Kidney (tissue), 13 donors: ENCODE measurements at regions not wholly inside any gene's neighbourhood (a gene's known extent, or its start where the extent isn't known, plus 50 kb on each side); places are given as distances from the start of the nearest gene placed in this dataset.
A peak's percentile ranks its signal among the peaks of the same experiment; 100 is the strongest.

ENCODE experiments used
- DNase-seq, 5 donors: peaks; one replicate each; pipeline ENCODE4 v3.0.0-alpha.2; 2013 to 2020
- FAIRE-seq: peaks from 2 replicates; lab custom pipeline; 2012; peaks lifted over from hg19 to GRCh38; lab: Jason Lieb, UNC
- H3K27ac ChIP-seq, 2 donors: one replicate each; pipeline ENCODE4 v1.7.0; 2013; ENCODE audit warnings: low read depth in 2 of 2, low read length in 2 of 2, inconsistent platforms in 1 of 2
- H3K27me3 ChIP-seq: one replicate; pipeline ENCODE4 v1.7.1; 2013; ENCODE audit warnings: low read length, inconsistent platforms; ENCODE audit not compliant: control insufficient read depth, insufficient read depth
- H3K36me3 ChIP-seq, 3 donors: one replicate each; pipeline versions ENCODE4 v1.7.0 to v1.7.1; 2013; ENCODE audit warnings: low read length in 3 of 3, control low read depth in 1 of 3, inconsistent platforms in 1 of 3; ENCODE audit not compliant: insufficient read depth in 3 of 3, control insufficient read depth in 2 of 3
- H3K4me1 ChIP-seq, 3 donors: one replicate each; pipeline versions ENCODE4 v1.7.0 to v1.7.1; 2013; ENCODE audit warnings: low read length in 3 of 3, inconsistent platforms in 1 of 3, low read depth in 1 of 3; ENCODE audit not compliant: control insufficient read depth in 2 of 3, insufficient read depth in 2 of 3
- H3K4me3 ChIP-seq, 3 donors: one replicate each; pipeline versions ENCODE4 v1.7.0 to v1.8.1; 2013; ENCODE audit warnings: low read length in 3 of 3, control low read depth in 1 of 3, inconsistent platforms in 1 of 3
- H3K9ac ChIP-seq, 3 donors: one replicate each; pipeline versions ENCODE4 v1.7.0 to v1.7.1; 2013; ENCODE audit warnings: low read length in 3 of 3, control low read depth in 1 of 3, inconsistent platforms in 1 of 3
- H3K9me3 ChIP-seq, 3 donors: one replicate each; pipeline versions ENCODE4 v1.7.0 to v1.7.1; 2013; ENCODE audit warnings: low read length in 3 of 3, control low read depth in 1 of 3, inconsistent platforms in 1 of 3; ENCODE audit not compliant: control insufficient read depth in 2 of 3, insufficient read depth in 1 of 3
- intact Hi-C: fragments of 100-400 bp; cut with DNase I; formaldehyde crosslinking; loops from one replicate; pipeline ENCODE4 v1.11.1; 2022
- TF ChIP-seq, protein P1 (sequence below): IDR thresholded peaks from 3 replicates; pipeline ENCODE4 v1.5.1; 2012; ENCODE audit warnings: mild to moderate bottlenecking, moderate library complexity, borderline replicate concordance; ENCODE audit not compliant: insufficient read depth; ENCODE audit errors: extremely low read depth
- donor health status: control.
- donor health status: control.
- donor health status: control.
- donor health status: control.
- donor health status: control.
- donor health status: DM: yes; HTN: yes; CAD: no.
- donor health status: Normal renal cell carcinoma (clear cell type).

DNA sequence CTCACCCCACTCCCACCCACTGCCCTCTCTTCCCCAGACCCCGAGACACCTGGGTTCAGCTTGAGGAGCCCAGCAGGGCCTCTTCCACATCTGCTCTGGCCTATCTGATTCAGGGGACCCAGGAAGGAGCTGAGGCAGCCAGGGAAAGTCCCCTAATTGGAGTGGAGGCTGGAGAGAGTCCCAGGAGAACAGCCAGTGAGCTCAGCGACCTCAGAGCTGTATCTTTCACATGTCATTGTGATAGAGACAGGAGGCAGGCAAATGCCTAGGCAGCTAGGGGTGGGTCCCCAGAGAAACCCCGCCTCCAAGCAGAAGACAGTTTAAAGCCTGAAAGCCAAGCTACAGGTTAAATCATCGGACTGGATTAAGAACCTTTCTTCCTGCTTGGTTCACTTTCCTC, 122.7 kb downstream of the MATN1 start:
- Histone ChIP-seq H3K36me3 (no peaks in the 10 kb centered on the region), H3K9ac (no peak overlapping the region), H3K27me3 (no peaks in the 10 kb centered on the region), H3K4me1 (no peaks in the 10 kb centered on the region), H3K27ac (no peak overlapping the region), H3K4me3 (no peak overlapping the region), H3K9me3 (no peaks in the 10 kb centered on the region)
- TF ChIP-seq, protein P1, sequence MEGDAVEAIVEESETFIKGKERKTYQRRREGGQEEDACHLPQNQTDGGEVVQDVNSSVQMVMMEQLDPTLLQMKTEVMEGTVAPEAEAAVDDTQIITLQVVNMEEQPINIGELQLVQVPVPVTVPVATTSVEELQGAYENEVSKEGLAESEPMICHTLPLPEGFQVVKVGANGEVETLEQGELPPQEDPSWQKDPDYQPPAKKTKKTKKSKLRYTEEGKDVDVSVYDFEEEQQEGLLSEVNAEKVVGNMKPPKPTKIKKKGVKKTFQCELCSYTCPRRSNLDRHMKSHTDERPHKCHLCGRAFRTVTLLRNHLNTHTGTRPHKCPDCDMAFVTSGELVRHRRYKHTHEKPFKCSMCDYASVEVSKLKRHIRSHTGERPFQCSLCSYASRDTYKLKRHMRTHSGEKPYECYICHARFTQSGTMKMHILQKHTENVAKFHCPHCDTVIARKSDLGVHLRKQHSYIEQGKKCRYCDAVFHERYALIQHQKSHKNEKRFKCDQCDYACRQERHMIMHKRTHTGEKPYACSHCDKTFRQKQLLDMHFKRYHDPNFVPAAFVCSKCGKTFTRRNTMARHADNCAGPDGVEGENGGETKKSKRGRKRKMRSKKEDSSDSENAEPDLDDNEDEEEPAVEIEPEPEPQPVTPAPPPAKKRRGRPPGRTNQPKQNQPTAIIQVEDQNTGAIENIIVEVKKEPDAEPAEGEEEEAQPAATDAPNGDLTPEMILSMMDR, result no peak
- DNase-seq (peak in 1 of 5 donors; percentile 31), FAIRE-seq (no peak)
- intact Hi-C loops, result no loop called here

DNA sequence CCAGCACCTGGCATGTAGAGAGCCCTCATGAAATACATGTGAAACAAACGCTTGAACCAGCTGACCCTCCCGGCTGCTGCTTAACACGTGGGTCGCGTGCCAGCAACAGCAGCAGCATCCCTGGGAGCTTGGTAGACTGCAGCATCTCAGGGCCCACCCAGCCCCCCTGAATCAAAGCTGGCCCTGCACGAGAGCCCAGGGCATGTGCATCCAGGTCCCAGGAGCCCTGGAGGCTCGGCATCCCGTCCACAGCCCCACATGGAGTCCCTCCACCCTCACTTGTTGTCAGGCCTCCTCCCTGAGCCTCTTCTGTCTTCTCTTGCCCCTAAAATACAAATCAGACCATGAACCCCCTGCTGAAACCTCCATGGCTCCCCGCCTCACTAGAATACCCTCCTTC, 123.1 kb downstream of the MATN1 start:
- no peak overlapping the region for H3K4me3 ChIP-seq
- no peak for FAIRE-seq
- TF ChIP-seq, protein P1, result no peak
- no peaks in the 10 kb centered on the region for H3K27me3 ChIP-seq
- H3K27ac ChIP-seq, result no peak overlapping the region
- H3K36me3 ChIP-seq, result no peaks in the 10 kb centered on the region
- H3K9ac ChIP-seq, result no peak overlapping the region
- intact Hi-C loops, result no loop called here
- no peaks in the 10 kb centered on the region for H3K9me3 ChIP-seq
- no peaks in the 10 kb centered on the region for H3K4me1 ChIP-seq
- peak in 1 of 5 donors; percentile 52 for DNase-seq

DNA sequence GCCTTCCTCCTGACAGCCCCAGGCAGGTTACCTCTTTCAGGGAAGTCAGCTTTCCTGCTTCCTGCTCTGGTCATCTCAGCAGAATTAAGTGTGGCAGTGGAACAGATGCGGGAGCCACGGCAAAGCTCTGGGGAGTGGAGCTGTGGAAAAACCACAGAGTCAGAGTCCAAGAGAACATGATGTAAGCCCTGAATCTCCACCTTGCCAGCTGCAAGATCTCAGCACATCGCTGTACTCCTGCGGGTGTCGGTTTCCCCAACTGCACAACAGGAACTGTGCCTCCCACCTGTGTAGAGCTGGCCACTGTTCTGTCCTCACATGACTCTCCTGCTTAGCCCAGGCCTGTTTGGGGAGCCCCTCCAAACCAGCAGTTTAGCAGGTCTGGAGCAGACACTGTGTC, 123.7 kb downstream of the MATN1 start:
- Histone ChIP-seq H3K36me3 (no peaks in the 10 kb centered on the region), H3K4me1 (no peaks in the 10 kb centered on the region), H3K27ac (no peak overlapping the region), H3K4me3 (no peak overlapping the region), H3K27me3 (no peaks in the 10 kb centered on the region), H3K9me3 (no peaks in the 10 kb centered on the region), H3K9ac (no peak overlapping the region)
- no peak for FAIRE-seq
- DNase-seq, result peak in 4 of 5 donors; percentile 9 to 38 (median 34)
- TF ChIP-seq, protein P1, result no peak
- intact Hi-C loops, result no loop called here

DNA sequence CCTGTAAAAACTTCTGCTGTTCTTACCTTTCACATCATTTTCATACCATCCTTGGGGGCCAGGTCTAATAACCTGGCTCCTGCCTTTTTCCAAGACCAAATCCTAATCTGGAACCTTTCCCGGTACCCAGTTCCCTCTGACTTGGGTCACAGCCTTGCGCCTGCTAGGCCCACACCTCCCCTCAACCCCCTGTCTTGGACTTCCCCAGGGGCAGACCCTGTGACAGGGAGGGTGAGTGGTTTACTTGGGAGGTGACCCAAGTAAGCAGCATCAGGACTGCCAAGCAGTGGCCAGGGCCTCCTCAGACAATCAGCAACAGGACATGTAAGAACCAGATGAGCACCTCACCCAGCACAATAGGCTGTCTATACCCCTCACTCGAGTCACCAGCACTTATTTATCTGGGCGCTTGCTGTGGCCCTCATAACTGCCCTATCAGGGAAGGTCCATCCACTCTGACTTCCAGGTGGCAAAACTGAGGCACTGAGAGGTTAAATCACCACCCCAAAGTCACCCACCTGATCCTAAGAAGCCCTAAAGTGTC, 124.7 kb downstream of the MATN1 start:
- H3K27ac ChIP-seq, result no peak overlapping the region
- no peaks in the 10 kb centered on the region for H3K9me3 ChIP-seq
- H3K36me3 ChIP-seq, result no peaks in the 10 kb centered on the region
- intact Hi-C loops, result no loop called here
- H3K9ac ChIP-seq, result no peak overlapping the region
- DNase-seq, result peak in 1 of 5 donors; percentile 23
- no peak for FAIRE-seq
- no peak overlapping the region for H3K4me3 ChIP-seq
- no peaks in the 10 kb centered on the region for H3K4me1 ChIP-seq
- TF ChIP-seq, protein P1, result no peak
- no peaks in the 10 kb centered on the region for H3K27me3 ChIP-seq
